ENCODE measurements at regions not wholly inside any gene's neighbourhood (a gene's known extent, or its start where the extent isn't known, plus 50 kb on each side); places are given as distances from the start of the nearest gene placed in this dataset.

DNA sequence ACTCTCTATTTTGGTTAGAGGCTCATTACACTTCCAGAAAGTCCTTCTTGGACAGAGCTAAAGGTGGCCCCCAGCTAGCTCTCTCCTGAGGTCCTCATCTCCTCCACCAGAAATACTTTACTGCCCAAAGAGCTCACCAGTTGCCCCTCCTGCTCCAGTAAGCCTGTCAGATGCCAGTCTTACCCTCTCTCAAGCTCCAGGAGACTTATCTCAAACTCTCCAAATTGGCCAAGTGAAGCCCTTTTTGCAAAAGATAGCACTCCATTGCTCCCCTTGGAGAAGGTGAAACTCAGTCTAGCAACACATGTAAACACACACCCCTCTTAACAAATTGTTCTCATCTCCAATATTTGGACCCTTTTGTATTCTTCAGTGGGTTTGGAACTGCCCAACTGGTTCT is 128.5 kb downstream of the ZNF330 start:
- no TSS peak for BruUV-seq (replicated peaks)
- in situ Hi-C loops (cut with HindIII; ENCODE audit: extremely low pct_ligation_motif_present, low pct_unique_long_range_greater_than_20kb) = no loop called here

DNA sequence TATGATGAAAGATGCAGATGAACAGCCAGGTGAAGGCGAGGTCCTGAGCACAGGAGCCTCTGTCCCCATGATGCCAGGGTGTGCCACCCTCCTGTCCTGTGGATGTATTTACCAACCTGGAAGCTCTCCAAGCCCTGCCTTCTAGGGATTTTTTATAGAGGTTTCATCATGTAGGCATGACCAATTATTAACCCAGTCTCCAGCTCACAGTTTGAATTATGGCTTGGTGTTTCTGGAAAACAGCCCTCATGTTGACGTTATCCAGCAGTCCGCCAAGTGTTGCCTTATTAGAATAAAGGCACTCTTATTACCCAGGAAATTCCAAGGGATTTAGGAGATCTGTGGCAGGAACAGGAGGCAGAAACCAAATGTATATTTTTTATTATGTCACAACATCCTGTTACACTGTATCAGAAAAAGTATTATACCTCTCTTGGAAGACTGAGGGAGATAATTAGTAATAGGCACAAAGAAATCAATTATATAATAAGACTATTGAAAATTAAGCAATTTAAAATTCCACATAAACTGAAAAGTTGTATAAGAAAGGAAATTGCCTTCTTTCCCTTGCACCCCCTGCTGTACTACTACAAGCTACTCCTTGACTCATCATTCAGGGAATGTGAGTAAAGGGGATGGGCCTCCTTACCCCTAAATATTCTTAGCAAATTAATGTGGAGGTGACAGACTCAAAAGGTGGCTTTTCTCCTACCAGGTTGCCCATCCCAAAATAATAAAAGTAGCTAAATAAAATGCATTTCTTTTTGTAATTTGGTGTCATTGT is 129.6 kb downstream of the ZNF330 start:
- H3K4me2 ChIP-seq (ENCODE audit: low read depth, low read length) = no peak overlapping the region
- no peak overlapping the region for H2AFZ ChIP-seq (ENCODE audit: low read length)
- intact Hi-C loops (cut with micrococcal nuclease; ENCODE audit: unreplicated experiment) = no loop called here
- 3% methylated on average over 3 of the region's 3 CpGs for WGBS (ENCODE audit: low lambda C conversion rate)
- ChIA-PET CTCF (ENCODE audit: low intra/inter-chr PET ratio, low total read pairs) (no interaction called here), POLR2A (no interaction called here)
- FAIRE-seq = no peak
- no peaks in the 10 kb centered on the region for H4K20me1 ChIP-seq (ENCODE audit: insufficient read depth, low read length)
- H3K36me3 ChIP-seq (replicated peaks in 1 of 2; ENCODE audit: control insufficient read depth in 1 of 2, insufficient read depth in 2 of 2, low read length in 2 of 2) = no peaks in the 10 kb centered on the region
- no peaks in the 10 kb centered on the region for H3K79me2 ChIP-seq (ENCODE audit: insufficient read depth, low read length)
- no peak overlapping the region for H3K27ac ChIP-seq (ENCODE audit: extremely low read length, insufficient read depth, low read length)
- H3K9me3 ChIP-seq (ENCODE audit: low read length) = no peaks in the 10 kb centered on the region
- DNase-seq (ENCODE audit: low spot score) = no peak
- H3K27me3 ChIP-seq (ENCODE audit: control insufficient read depth in 1 of 2, insufficient read depth in 2 of 2, low read length in 2 of 2) = no peaks in the 10 kb centered on the region
- TF ChIP-seq HNRNPL (IDR thresholded peaks at IDR 0.05; ENCODE audit: low read depth, low read length) = no peak
- TF ChIP-seq GABPA (IDR thresholded peaks at IDR 0.05; ENCODE audit: low read depth, low read length) = no peak
- TF ChIP-seq GABPA (CRISPR knock-in tag; IDR thresholded peaks at IDR 0.05; ENCODE audit: low read depth) = no peak
- TF ChIP-seq, protein P1, sequence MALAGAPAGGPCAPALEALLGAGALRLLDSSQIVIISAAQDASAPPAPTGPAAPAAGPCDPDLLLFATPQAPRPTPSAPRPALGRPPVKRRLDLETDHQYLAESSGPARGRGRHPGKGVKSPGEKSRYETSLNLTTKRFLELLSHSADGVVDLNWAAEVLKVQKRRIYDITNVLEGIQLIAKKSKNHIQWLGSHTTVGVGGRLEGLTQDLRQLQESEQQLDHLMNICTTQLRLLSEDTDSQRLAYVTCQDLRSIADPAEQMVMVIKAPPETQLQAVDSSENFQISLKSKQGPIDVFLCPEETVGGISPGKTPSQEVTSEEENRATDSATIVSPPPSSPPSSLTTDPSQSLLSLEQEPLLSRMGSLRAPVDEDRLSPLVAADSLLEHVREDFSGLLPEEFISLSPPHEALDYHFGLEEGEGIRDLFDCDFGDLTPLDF (CRISPR knock-in tag; IDR thresholded peaks at IDR 0.05) = no peak
- H3K4me1 ChIP-seq (ENCODE audit: insufficient read depth, low read length) = no peaks in the 10 kb centered on the region
- H3K9ac ChIP-seq (ENCODE audit: insufficient read depth, low read depth, low read length) = no peak overlapping the region
- no TSS peak for BruUV-seq (replicated peaks)
- ATAC-seq = no peak
- H3K4me3 ChIP-seq (replicated peaks in 1 of 3; ENCODE audit: insufficient read depth in 1 of 3, low read depth in 2 of 3, low read length in 3 of 3) = no peak overlapping the region
- in situ Hi-C loops (cut with HindIII; ENCODE audit: extremely low pct_ligation_motif_present, low pct_unique_long_range_greater_than_20kb) = no loop called here

More for the DNA sequence above, 128.5 kb downstream of the ZNF330 start:
- Histone ChIP-seq H3K9ac (ENCODE audit: insufficient read depth, low read depth, low read length) (no peak overlapping the region), H3K79me2 (ENCODE audit: insufficient read depth, low read length) (no peaks in the 10 kb centered on the region), H2AFZ (ENCODE audit: low read length) (no peak overlapping the region), H3K36me3 (replicated peaks in 1 of 2; ENCODE audit: control insufficient read depth in 1 of 2, insufficient read depth in 2 of 2, low read length in 2 of 2) (no peaks in the 10 kb centered on the region), H3K4me3 (replicated peaks in 1 of 3; ENCODE audit: insufficient read depth in 1 of 3, low read depth in 2 of 3, low read length in 3 of 3) (no peak overlapping the region), H3K4me1 (ENCODE audit: insufficient read depth, low read length) (no peaks in the 10 kb centered on the region), H3K9me3 (ENCODE audit: low read length) (no peaks in the 10 kb centered on the region), H4K20me1 (ENCODE audit: insufficient read depth, low read length) (no peaks in the 10 kb centered on the region), H3K4me2 (ENCODE audit: low read depth, low read length) (no peak overlapping the region), H3K27ac (ENCODE audit: extremely low read length, insufficient read depth, low read length) (no peak overlapping the region), H3K27me3 (ENCODE audit: control insufficient read depth in 1 of 2, insufficient read depth in 2 of 2, low read length in 2 of 2) (no peaks in the 10 kb centered on the region)
- FAIRE-seq (no peak), DNase-seq (ENCODE audit: low spot score) (no peak), ATAC-seq (no peak)
- TF ChIP-seq CBX2 (IDR thresholded peaks at IDR 0.05; ENCODE audit: low read depth, low read length) = no peak
- TF ChIP-seq CBX2 (CRISPR knock-in tag; IDR thresholded peaks at IDR 0.05; ENCODE audit: low read depth) = no peak
- TF ChIP-seq ZIK1 (CRISPR knock-in tag; IDR thresholded peaks at IDR 0.05; ENCODE audit: borderline replicate concordance, low read depth) = no peak
- TF ChIP-seq ASH2L (IDR thresholded peaks at IDR 0.05; ENCODE audit: insufficient read length, low read depth, low read length) = no peak
- no peak for TF ChIP-seq TBP (CRISPR knock-in tag; IDR thresholded peaks at IDR 0.05)
- no peak for TF ChIP-seq ZNF260 (CRISPR knock-in tag; IDR thresholded peaks at IDR 0.05; ENCODE audit: borderline replicate concordance, low read depth)
- TF ChIP-seq ZNF264 (CRISPR knock-in tag; IDR thresholded peaks at IDR 0.05) = no peak
- TF ChIP-seq, protein P2, sequence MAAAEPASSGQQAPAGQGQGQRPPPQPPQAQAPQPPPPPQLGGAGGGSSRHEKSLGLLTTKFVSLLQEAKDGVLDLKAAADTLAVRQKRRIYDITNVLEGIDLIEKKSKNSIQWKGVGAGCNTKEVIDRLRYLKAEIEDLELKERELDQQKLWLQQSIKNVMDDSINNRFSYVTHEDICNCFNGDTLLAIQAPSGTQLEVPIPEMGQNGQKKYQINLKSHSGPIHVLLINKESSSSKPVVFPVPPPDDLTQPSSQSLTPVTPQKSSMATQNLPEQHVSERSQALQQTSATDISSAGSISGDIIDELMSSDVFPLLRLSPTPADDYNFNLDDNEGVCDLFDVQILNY (CRISPR knock-in tag; conservative IDR thresholded peaks at IDR 0.05) = no peak
- TF ChIP-seq ZNF30 (CRISPR knock-in tag; IDR thresholded peaks at IDR 0.05) = no peak
- CTCF ChIA-PET (ENCODE audit: low intra/inter-chr PET ratio, low total read pairs) = no interaction called here
- POLR2A ChIA-PET = no interaction called here
- intact Hi-C loops (cut with micrococcal nuclease; ENCODE audit: unreplicated experiment) = loop anchor here (10.0 kb wide), 1 partner anchor 194 kb away; no protein-coding TSS in a partner anchor
